D721Med (cell line): ENCODE measurements at regions not wholly inside any gene's neighbourhood (a gene's known extent, or its start where the extent isn't known, plus 50 kb on each side); places are given as distances from the start of the nearest gene placed in this dataset.

Experiments
- DNase-seq: peaks from one replicate; pipeline ENCODE4 v3.0.0; 2011; ENCODE audit warnings: low spot score; ENCODE audit not compliant: insufficient read length
- FAIRE-seq: peaks from 2 replicates; lab custom pipeline; 2011; peaks lifted over from hg19 to GRCh38; lab: Jason Lieb, UNC
- TF ChIP-seq, protein P1 (sequence below): IDR thresholded peaks from 2 replicates; pipeline ENCODE4 v1.5.1; 2012; ENCODE audit warnings: mild to moderate bottlenecking, control low read depth; ENCODE audit not compliant: insufficient read depth; ENCODE audit errors: missing control alignments

DNA sequence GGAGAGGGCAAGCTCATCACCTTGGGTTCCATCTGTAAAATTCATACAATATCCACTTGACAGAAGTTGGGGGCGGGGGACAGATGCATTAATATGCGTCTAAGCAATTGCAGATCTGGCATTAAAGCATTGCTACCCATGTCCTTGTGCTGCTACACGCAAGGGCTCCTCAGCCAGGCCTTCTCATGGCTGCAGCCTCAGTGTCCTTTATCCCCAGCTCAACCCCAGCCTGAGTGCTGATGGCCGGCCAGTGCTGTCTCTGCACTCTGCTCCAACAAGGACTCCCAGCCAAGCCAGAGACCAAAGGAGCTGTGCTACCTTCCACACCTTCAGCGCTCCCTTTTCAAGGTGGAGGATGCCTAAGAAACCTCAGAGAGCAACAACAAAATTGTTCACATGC, 188.5 kb upstream of the STXBP5 start:
- DNase-seq (no peak), FAIRE-seq (no peak)
- TF ChIP-seq, protein P1, sequence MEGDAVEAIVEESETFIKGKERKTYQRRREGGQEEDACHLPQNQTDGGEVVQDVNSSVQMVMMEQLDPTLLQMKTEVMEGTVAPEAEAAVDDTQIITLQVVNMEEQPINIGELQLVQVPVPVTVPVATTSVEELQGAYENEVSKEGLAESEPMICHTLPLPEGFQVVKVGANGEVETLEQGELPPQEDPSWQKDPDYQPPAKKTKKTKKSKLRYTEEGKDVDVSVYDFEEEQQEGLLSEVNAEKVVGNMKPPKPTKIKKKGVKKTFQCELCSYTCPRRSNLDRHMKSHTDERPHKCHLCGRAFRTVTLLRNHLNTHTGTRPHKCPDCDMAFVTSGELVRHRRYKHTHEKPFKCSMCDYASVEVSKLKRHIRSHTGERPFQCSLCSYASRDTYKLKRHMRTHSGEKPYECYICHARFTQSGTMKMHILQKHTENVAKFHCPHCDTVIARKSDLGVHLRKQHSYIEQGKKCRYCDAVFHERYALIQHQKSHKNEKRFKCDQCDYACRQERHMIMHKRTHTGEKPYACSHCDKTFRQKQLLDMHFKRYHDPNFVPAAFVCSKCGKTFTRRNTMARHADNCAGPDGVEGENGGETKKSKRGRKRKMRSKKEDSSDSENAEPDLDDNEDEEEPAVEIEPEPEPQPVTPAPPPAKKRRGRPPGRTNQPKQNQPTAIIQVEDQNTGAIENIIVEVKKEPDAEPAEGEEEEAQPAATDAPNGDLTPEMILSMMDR, result no peak

DNA sequence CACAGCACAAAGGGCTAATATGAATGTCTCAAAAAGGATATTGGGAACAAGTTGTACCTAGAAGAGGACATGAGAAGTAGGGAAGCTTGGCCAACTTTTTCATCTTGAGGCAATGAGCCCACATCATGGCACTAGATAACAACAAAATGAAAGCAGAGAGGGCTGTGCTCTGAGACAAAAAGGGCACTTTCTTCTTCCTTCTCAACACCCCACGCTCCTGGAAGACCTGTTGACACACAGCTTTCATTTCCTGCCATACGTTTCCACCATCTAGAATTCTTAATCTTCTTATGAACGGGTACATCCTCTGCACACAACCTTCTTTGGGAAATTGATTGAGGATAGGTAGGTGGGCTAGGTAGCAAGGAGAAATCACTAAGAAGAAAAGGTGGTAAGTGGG, 187.8 kb upstream of the STXBP5 start:
- no peak for DNase-seq
- FAIRE-seq, result no peak
- TF ChIP-seq, protein P1, result no peak

DNA sequence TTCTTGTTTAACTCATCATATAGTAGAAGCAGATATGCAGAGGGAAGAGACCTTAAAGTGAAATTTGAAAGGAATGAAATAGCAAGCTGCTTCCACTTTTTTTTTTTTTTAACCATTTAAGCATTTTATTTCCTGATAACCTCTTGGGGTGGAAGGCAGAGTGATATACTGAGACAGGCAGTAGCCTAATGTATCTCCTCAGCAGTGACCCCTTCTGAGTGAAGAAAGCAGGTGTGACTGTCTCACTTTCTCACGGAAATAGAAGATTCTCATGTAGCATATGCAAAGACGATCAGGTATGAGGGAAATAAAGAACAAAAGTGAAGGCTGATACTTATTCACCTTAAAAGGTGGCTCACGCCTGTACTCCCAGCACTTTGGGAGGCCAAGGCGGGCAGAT, 187.1 kb upstream of the STXBP5 start:
- FAIRE-seq, result no peak
- DNase-seq, result no peak
- TF ChIP-seq, protein P1, result no peak

DNA sequence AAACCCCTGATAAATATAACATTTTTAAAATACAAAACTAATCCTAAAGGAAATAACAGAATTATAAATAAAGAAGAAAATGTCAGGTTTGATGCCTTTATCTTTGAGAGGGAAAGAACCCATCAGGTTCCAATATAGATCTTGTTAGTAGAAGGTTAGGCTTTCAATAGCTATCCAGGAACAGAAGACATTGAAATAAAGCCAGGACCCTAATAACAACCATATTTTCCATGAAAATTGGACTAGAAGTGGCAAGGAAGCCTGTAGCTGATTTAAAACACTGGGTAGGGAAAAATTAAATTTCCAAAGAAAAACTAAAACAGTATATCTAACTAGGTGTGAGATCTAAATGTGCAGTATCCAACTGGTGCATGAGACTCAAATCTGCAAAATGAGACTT, 185.2 kb upstream of the STXBP5 start:
- TF ChIP-seq, protein P1, result no peak
- no peak for DNase-seq
- FAIRE-seq, result no peak

DNA sequence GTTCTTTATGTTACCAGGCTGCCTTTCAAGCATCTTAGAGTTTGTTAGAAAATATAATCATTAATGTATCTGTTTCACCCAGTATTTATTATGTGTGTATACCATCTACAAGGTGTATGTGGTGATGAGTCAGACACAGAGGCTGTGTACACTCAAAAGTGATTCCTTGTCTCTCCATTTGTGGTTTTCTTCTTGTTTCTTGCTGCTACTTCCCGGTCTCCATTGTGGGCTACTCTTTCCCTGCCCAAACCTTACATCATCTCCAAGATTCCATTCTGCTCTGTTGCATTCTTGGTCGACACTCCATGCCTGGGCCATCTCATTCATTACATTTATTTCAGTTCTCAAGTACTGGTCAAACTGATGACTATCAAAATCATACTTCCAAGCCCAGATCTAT, 182.2 kb upstream of the STXBP5 start:
- TF ChIP-seq, protein P1, result no peak
- FAIRE-seq (no peak), DNase-seq (no peak)

GRCh38 chr6:147023148-147023547, 181.1 kb upstream of the STXBP5 start:
- DNase-seq, result no peak
- TF ChIP-seq, protein P1, result no peak
- no peak for FAIRE-seq

- FAIRE-seq (no peak), DNase-seq (no peak)
- TF ChIP-seq, protein P1, result no peak
Measured at GRCh38 chr6:147023581-147023980, 180.6 kb upstream of the STXBP5 start.
